ENCODE measurements at regions not wholly inside any gene's neighbourhood (a gene's known extent, or its start where the extent isn't known, plus 50 kb on each side); places are given as distances from the start of the nearest gene placed in this dataset.

GRCh38 chr10:3016016-3016415 is 51.3 kb upstream of the PFKP start:
- Mint-ChIP-seq H3K36me3 (ENCODE audit: insufficient read depth) (no peaks in the 10 kb centered on the region), H3K27me3 (peaks cover 40 to 61% of the 10 kb centered on the region in 2 donors), H3K4me3 (no peak overlapping the region), H3K27ac (no peak overlapping the region), H3K4me1 (ENCODE audit: low read depth in 2 of 2) (no peaks in the 10 kb centered on the region), H3K9me3 (peaks cover 0 to 9% of the 10 kb centered on the region in 2 donors)
- DNase-seq: no peak
- no peak for ATAC-seq (replicated peaks)

- Mint-ChIP-seq H3K4me1 (ENCODE audit: low read depth in 2 of 2) (no peaks in the 10 kb centered on the region), H3K27me3 (peaks cover 35 to 61% of the 10 kb centered on the region in 2 donors), H3K27ac (no peak overlapping the region), H3K36me3 (ENCODE audit: insufficient read depth) (no peaks in the 10 kb centered on the region), H3K4me3 (no peak overlapping the region), H3K9me3 (peaks cover 0 to 9% of the 10 kb centered on the region in 2 donors)
- no peak for DNase-seq
- ATAC-seq (replicated peaks): no peak
Observed at GRCh38 chr10:3014968-3015367, 52.4 kb upstream of the PFKP start.

- no peak overlapping the region for H3K27ac Mint-ChIP-seq
- peaks cover 58 to 86% of the 10 kb centered on the region in 2 donors for H3K27me3 Mint-ChIP-seq
- H3K4me1 Mint-ChIP-seq (ENCODE audit: low read depth in 2 of 2): peaks cover 0 to 3% of the 10 kb centered on the region in 2 donors
- no peak overlapping the region for H3K4me3 Mint-ChIP-seq
- ATAC-seq (replicated peaks) (no peak), DNase-seq (no peak)
- H3K36me3 Mint-ChIP-seq (ENCODE audit: insufficient read depth): no peaks in the 10 kb centered on the region
- H3K9me3 Mint-ChIP-seq: peaks cover 0 to 9% of the 10 kb centered on the region in 2 donors
Observed at GRCh38 chr10:3012223-3012622, 55.1 kb upstream of the PFKP start.

GRCh38 chr10:3010816-3011460 is 56.4 kb upstream of the PFKP start:
- Mint-ChIP-seq H3K27ac (no peak overlapping the region), H3K36me3 (ENCODE audit: insufficient read depth) (no peaks in the 10 kb centered on the region), H3K9me3 (peaks cover 0 to 9% of the 10 kb centered on the region in 2 donors), H3K27me3 (peaks cover 68 to 99% of the 10 kb centered on the region in 2 donors), H3K4me3 (no peak overlapping the region), H3K4me1 (ENCODE audit: low read depth in 2 of 2) (peaks cover 0 to 3% of the 10 kb centered on the region in 2 donors)
- ATAC-seq (replicated peaks) (no peak), DNase-seq (no peak)

DNA sequence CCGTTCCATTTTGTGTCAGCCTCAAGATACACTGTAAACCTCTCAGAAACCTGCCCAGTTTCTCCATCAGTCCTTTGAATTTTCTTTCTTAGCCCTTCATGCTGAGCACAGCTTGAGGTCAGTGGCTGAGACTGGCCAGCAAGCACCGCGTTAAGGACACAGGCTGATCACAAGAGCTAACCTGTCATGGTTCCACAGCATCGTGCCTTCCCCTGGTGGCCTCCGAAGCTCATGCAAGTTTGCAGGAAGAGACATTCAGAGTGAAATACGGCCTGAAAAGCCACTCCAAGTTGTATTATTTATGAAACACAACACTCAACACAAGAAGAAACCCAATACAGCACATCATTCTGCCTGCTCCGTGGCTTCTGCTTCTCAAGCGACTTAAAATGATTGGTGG is 57.0 kb upstream of the PFKP start:
- DNase-seq: no peak
- Mint-ChIP-seq H3K4me3 (no peak overlapping the region), H3K4me1 (ENCODE audit: low read depth in 2 of 2) (peaks cover 0 to 3% of the 10 kb centered on the region in 2 donors), H3K36me3 (ENCODE audit: insufficient read depth) (no peaks in the 10 kb centered on the region), H3K9me3 (peaks cover 0 to 9% of the 10 kb centered on the region in 2 donors), H3K27ac (no peak overlapping the region), H3K27me3 (peaks cover 69 to 97% of the 10 kb centered on the region in 2 donors)
- ATAC-seq (replicated peaks): no peak

- DNase-seq (no peak), ATAC-seq (replicated peaks) (no peak)
- Mint-ChIP-seq H3K36me3 (ENCODE audit: insufficient read depth) (no peaks in the 10 kb centered on the region), H3K9me3 (peaks cover 0 to 9% of the 10 kb centered on the region in 2 donors), H3K4me1 (ENCODE audit: low read depth in 2 of 2) (peaks cover 0 to 3% of the 10 kb centered on the region in 2 donors), H3K27ac (no peak overlapping the region), H3K27me3 (peaks cover 68 to 87% of the 10 kb centered on the region in 2 donors), H3K4me3 (no peak overlapping the region)
Observed at GRCh38 chr10:3009341-3009740, 58.0 kb upstream of the PFKP start.

DNA sequence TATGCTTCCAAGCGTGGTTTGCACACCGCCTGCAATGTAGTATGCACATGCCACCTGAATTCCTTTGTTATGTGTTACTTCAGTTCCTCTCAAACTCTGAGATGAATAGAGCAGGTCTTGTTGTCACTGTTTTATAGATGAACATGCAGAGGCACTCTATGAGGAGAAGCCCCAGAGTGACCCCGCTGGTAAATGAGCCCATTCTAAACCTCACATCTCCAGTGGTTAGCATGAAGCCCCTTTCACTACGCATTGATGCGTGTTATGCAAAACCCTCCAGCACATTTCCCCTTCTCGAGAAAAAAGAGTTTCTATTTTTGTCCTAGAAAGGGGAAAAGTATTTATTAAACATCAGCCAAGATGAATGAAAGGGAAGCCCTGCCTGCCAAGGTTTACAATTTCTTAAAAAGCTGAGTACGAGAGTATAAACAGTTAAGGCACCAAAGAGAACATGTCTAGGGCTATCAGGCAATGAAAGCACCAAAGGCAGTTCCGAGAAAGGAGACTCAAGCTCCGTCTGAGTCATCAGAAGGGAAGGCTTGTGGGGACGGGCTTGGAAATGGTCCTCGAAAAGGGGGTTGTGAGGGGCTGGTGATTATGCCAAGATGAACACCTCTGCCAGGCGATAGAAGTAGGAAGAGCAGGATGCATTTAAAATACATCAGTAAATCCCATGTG is 58.7 kb upstream of the PFKP start:
- no peak for DNase-seq
- no peak overlapping the region for H3K4me3 Mint-ChIP-seq
- no peak overlapping the region for H3K27ac Mint-ChIP-seq
- H3K4me1 Mint-ChIP-seq (ENCODE audit: low read depth in 2 of 2): peaks cover 0 to 3% of the 10 kb centered on the region in 2 donors
- H3K9me3 Mint-ChIP-seq: peaks cover 0 to 9% of the 10 kb centered on the region in 2 donors
- ATAC-seq (replicated peaks): no peak
- H3K36me3 Mint-ChIP-seq (ENCODE audit: insufficient read depth): no peaks in the 10 kb centered on the region
- peaks cover 61 to 80% of the 10 kb centered on the region in 2 donors for H3K27me3 Mint-ChIP-seq

DNA sequence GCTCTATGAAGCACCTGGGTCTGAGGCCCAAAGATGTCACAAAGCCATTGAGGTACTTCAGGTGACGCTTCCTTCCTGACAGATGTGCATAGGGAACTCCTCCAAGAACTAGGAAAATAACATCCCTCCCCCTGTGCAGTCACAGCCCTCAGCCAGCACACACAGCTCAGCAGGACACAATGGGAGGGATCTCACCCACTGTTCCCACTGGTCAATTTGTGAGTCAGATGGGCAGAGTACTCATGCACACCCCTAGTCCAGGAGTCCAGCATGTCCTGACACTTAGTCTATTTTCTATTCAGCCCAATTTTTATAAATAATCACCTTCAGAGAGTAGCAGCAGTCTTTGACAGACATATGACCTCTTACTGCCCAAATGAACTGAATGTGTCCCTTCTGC is 60.7 kb upstream of the PFKP start:
- Mint-ChIP-seq H3K36me3 (ENCODE audit: insufficient read depth) (no peaks in the 10 kb centered on the region), H3K27me3 (peaks cover 41 to 59% of the 10 kb centered on the region in 2 donors), H3K27ac (no peak overlapping the region), H3K4me1 (ENCODE audit: low read depth in 2 of 2) (peaks cover 0 to 4% of the 10 kb centered on the region in 2 donors), H3K4me3 (no peak overlapping the region), H3K9me3 (no peaks in the 10 kb centered on the region)
- no peak for ATAC-seq (replicated peaks)
- DNase-seq: no peak

DNA sequence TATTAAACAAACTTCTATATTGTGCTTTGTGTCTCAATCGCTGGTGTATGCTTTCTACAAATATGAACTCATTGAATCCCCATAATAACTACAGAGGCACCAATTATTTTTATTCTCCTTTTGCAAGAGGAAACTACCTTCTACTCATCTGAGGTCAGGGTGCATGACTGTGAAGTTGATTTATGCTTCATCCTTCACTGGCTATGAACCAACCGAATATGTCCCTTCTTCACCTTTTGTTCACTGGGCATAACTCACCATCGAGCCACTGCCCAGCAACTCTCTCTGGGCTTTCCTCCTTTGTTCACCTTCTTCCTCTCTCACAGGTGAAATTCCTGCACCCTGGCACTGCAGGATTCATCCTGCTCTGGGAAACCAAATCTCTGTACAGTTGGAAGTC is 61.3 kb upstream of the PFKP start:
- Mint-ChIP-seq H3K4me1 (ENCODE audit: low read depth in 2 of 2) (peaks cover 0 to 4% of the 10 kb centered on the region in 2 donors), H3K9me3 (no peaks in the 10 kb centered on the region), H3K27me3 (peaks cover 39 to 54% of the 10 kb centered on the region in 2 donors), H3K27ac (no peak overlapping the region), H3K4me3 (no peak overlapping the region), H3K36me3 (ENCODE audit: insufficient read depth) (no peaks in the 10 kb centered on the region)
- no peak for ATAC-seq (replicated peaks)
- DNase-seq: no peak

- Mint-ChIP-seq H3K27me3 (peaks cover 17 to 23% of the 10 kb centered on the region in 2 donors), H3K4me1 (ENCODE audit: low read depth in 2 of 2) (peaks cover 0 to 2% of the 10 kb centered on the region in 2 donors), H3K4me3 (no peak overlapping the region), H3K9me3 (no peaks in the 10 kb centered on the region), H3K27ac (no peak overlapping the region), H3K36me3 (ENCODE audit: insufficient read depth) (no peaks in the 10 kb centered on the region)
- no peak for DNase-seq
- no peak for ATAC-seq (replicated peaks)
Observed at GRCh38 chr10:3002304-3002703, 65.0 kb upstream of the PFKP start.

DNA sequence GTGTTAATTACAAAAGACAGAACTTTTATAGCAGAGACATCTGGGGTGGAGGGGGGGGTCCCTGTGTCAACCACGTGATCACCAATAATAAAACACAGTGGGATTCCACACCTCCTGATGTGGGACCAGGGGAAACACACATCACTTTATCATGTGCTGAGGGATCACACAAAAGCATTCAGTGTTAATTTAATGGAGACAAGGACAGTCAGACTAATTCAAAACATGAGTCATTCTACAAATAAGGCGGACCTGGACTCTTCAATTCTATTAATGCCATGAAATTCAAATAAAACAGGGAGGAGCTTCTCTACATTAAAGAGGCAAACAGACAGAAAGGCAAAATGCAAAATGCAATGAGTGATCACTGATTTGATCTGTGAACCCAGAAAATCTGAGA is 67.3 kb upstream of the PFKP start:
- Mint-ChIP-seq H3K4me1 (ENCODE audit: low read depth in 2 of 2) (peaks cover 0 to 2% of the 10 kb centered on the region in 2 donors), H3K4me3 (no peak overlapping the region), H3K27me3 (peaks cover 26 to 30% of the 10 kb centered on the region in 2 donors), H3K27ac (no peak overlapping the region), H3K9me3 (no peaks in the 10 kb centered on the region), H3K36me3 (ENCODE audit: insufficient read depth) (no peaks in the 10 kb centered on the region)
- DNase-seq: no peak
- no peak for ATAC-seq (replicated peaks)

DNA sequence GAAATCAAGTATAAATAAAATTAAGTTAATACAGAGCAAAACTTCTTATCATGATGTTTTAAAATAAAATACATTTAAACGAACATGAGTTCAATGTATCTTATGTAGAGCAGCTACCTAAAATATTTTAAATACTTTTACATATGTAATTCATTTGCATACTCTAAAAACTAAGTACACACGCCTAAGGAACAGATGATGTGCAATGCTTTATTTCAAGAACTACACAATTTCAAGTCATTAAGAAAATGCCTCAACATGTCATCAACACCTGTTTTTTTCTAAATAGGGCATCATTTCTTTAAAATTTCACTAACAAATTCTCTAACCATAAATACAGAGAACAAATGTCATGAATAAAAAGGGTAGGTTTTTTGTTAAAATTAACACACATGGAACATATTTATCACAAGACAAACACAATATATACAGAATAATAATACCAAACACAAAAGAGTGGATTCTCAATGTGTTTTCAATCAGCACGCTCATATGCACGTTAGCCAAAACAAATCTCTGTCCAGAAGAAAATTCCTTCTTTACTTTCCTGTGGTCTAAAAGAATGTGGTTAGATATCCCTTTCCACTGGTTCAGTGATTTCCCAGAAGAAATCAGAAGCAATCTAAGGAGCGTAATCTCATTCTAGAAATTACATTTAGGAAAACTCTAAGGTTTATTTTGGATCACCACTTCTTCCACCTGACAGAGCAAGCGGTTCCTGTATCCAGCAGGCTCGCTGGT is 73.0 kb upstream of the PFKP start:
- Mint-ChIP-seq H3K4me1 (ENCODE audit: low read depth in 2 of 2) (no peaks in the 10 kb centered on the region), H3K4me3 (no peak overlapping the region), H3K36me3 (ENCODE audit: insufficient read depth) (no peaks in the 10 kb centered on the region), H3K27me3 (peaks cover 34 to 35% of the 10 kb centered on the region in 2 donors), H3K9me3 (no peaks in the 10 kb centered on the region), H3K27ac (no peak overlapping the region)
- ATAC-seq (replicated peaks) (no peak), DNase-seq (no peak)

GRCh38 chr10:2993636-2994035 is 73.7 kb upstream of the PFKP start:
- Mint-ChIP-seq H3K36me3 (ENCODE audit: insufficient read depth) (no peaks in the 10 kb centered on the region), H3K4me3 (no peak overlapping the region), H3K27me3 (peaks cover 42% of the 10 kb centered on the region in 2 donors), H3K27ac (no peak overlapping the region), H3K4me1 (ENCODE audit: low read depth in 2 of 2) (no peaks in the 10 kb centered on the region), H3K9me3 (peaks cover 0 to 1% of the 10 kb centered on the region in 2 donors)
- ATAC-seq (replicated peaks): no peak
- DNase-seq: no peak
